Common myeloid progenitor, CD34-positive (primary cell): ENCODE measurements at regions not wholly inside any gene's neighbourhood (a gene's known extent, or its start where the extent isn't known, plus 50 kb on each side); places are given as distances from the start of the nearest gene placed in this dataset.

Experiments
- CTCF ChIA-PET: fragments of 350-600 bp; sonication (Branson Sonifier 250); formaldehyde crosslinking; loops from one replicate; lab custom pipeline; 2021; ENCODE audit warnings: antibody characterized with exemption; lab: Charles Lee
- POLR2A ChIA-PET: fragments of 350-600 bp; sonication (Branson Sonifier 250); formaldehyde crosslinking; loops from one replicate; lab custom pipeline; 2021; ENCODE audit warnings: antibody characterized with exemption; lab: Charles Lee
- DNase-seq, 3 donors: peaks; one replicate each; pipeline versions ENCODE4 v3.0.0 to v3.0.0-alpha.2; 2013
- H3K27ac ChIP-seq, 2 experiments: 1 replicate in 1 of 2; 2 replicates in 1 of 2; pipeline ENCODE4 v1.7.0; 2013; ENCODE audit warnings: inconsistent platforms in 2 of 2, low read length in 2 of 2, mild to moderate bottlenecking in 2 of 2, low read depth in 1 of 2, moderate library complexity in 1 of 2; ENCODE audit not compliant: severe bottlenecking in 2 of 2, insufficient read depth in 1 of 2, poor library complexity in 1 of 2
- H3K27me3 ChIP-seq, 5 experiments: replicated peaks in 2 of 5; 1 replicate in 3 of 5; 2 replicates in 2 of 5; pipeline versions ENCODE4 v1.6.1 to v1.7.0; 2013; ENCODE audit warnings: low read length in 4 of 5, mild to moderate bottlenecking in 2 of 5, moderate library complexity in 2 of 5, inconsistent platforms in 1 of 5; ENCODE audit not compliant: insufficient read depth in 5 of 5, control insufficient read depth in 4 of 5
- H3K36me3 ChIP-seq, 4 experiments: 1 replicate in 2 of 4; 2 replicates in 2 of 4; pipeline versions ENCODE4 v1.6.1 to v1.7.0; 2013; ENCODE audit warnings: low read length in 3 of 4, control low read depth in 1 of 4, mild to moderate bottlenecking in 1 of 4; ENCODE audit not compliant: control insufficient read depth in 4 of 4, insufficient read depth in 4 of 4
- H3K4me1 ChIP-seq, 4 experiments: 1 replicate in 3 of 4; 2 replicates in 1 of 4; pipeline versions ENCODE4 v1.6.1 to v1.7.1; 2013; ENCODE audit warnings: low read length in 3 of 4, mild to moderate bottlenecking in 3 of 4, control low read depth in 1 of 4, inconsistent platforms in 1 of 4, moderate library complexity in 1 of 4; ENCODE audit not compliant: control insufficient read depth in 4 of 4, insufficient read depth in 4 of 4; ENCODE audit errors: control extremely low read depth in 1 of 4
- H3K4me3 ChIP-seq, 7 experiments: 1 replicate in 4 of 7; 2 replicates in 3 of 7; pipeline versions ENCODE4 v1.5.1 to v1.7.0; 2013; ENCODE audit warnings: mild to moderate bottlenecking in 7 of 7, low read length in 6 of 7, moderate library complexity in 6 of 7, inconsistent platforms in 2 of 7, low read depth in 2 of 7, control low read depth in 1 of 7; ENCODE audit not compliant: insufficient read depth in 4 of 7, control insufficient read depth in 1 of 7; ENCODE audit errors: extremely low read depth in 1 of 7
- H3K9me3 ChIP-seq, 5 experiments: 1 replicate in 4 of 5; 2 replicates in 1 of 5; pipeline versions ENCODE4 v1.6.1 to v1.7.1; 2013; ENCODE audit warnings: low read length in 4 of 5, mild to moderate bottlenecking in 2 of 5, inconsistent platforms in 1 of 5, low read depth in 1 of 5, moderate library complexity in 1 of 5; ENCODE audit not compliant: control insufficient read depth in 4 of 5, insufficient read depth in 2 of 5; ENCODE audit errors: control extremely low read depth in 1 of 5
- WGBS: methylation state at CpG from one replicate; pipeline ENCODE4 v1.1.5; 2013; ENCODE audit not compliant: insufficient coverage; 5-methylcytosine and 5-hydroxymethylcytosine counted together

DNA sequence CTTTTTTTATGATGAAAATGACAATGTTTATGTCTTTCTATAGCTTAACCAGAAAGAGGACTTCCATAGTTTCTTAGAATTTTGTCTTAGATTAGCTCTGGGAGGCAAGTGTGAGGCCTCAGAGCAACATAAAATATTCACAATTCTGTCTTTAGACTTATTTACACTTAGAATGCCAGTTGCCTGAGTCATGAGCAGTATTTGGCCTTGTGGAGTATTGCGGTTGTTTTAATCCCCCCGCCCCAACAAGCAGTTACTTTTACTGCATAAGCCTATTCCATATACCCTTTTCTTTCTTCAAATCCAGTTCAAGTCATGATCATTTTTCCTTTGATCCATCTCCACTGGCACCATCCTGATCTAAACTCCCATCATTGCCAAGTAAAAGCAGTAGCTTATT lies 198.0 kb upstream of the EGFLAM start:
- CTCF ChIA-PET: no interaction called here
- Histone ChIP-seq H3K36me3 (no peaks in the 10 kb centered on the region), H3K27ac (no peak overlapping the region), H3K9me3 (peaks cover 0 to 6% (median 2%) of the 10 kb centered on the region in 5 experiments), H3K4me1 (no peaks in the 10 kb centered on the region), H3K4me3 (no peak overlapping the region), H3K27me3 (no peaks in the 10 kb centered on the region)
- POLR2A ChIA-PET: no interaction called here
- WGBS: 100% methylated on average over 1 of the region's 2 CpGs
- DNase-seq: no peak

- POLR2A ChIA-PET: no interaction called here
- no peak for DNase-seq
- Histone ChIP-seq H3K27me3 (no peaks in the 10 kb centered on the region), H3K9me3 (peaks cover 0 to 6% (median 2%) of the 10 kb centered on the region in 5 experiments), H3K4me1 (no peaks in the 10 kb centered on the region), H3K4me3 (no peak overlapping the region), H3K27ac (no peak overlapping the region), H3K36me3 (no peaks in the 10 kb centered on the region)
- WGBS: 100% methylated on average over 1 of the region's 6 CpGs
- CTCF ChIA-PET: interaction anchor here (1.3 kb wide), 1 partner anchor 13 kb away, joined by 3 read pairs; no protein-coding TSS in a partner anchor
Observed at GRCh38 chr5:38059876-38060275, 198.5 kb upstream of the EGFLAM start.

DNA sequence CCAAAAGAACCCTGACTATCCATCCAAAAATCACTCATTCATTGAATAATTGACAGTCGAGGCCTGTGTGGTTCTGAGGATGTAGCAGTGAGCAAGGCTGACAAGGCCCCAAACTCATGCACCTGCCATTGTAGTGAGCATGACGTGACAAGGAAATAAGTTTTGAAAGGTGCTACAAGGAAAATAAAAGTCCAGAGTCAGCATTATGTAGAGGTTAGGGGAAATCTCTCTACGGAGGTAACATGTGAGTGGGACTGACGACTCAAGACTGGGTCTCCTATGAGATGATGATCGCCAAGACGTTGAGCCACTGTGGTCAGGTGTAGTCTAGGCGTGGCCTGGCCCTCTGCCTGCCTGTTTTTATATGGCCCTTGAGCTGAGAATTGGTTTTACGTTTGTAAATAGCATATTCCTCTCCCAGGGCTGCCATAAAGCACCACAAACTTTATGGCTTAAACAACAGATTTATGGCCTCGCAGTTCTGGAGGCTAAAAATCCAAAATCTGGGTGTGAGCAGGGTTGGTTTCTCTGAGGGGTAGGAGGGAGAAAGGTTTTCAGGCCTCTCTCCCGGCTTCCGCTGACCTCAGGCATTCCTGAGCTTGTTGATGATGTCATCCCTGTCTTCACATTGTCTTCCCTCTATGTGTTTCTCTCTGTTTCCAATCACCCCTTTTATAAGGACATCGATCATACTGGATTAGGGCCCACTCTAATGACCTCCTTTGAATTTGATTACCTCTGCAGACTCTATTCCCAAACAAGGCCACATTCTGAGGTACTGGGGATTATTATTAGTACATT lies 206.4 kb upstream of the EGFLAM start:
- no peaks in the 10 kb centered on the region for H3K36me3 ChIP-seq
- H3K4me1 ChIP-seq: no peaks in the 10 kb centered on the region
- WGBS: 97% methylated on average over 8 of the region's 12 CpGs
- H3K4me3 ChIP-seq: no peak overlapping the region
- no peaks in the 10 kb centered on the region for H3K27me3 ChIP-seq
- CTCF ChIA-PET: no interaction called here
- no peak for DNase-seq
- H3K27ac ChIP-seq: no peak overlapping the region
- POLR2A ChIA-PET: no interaction called here
- H3K9me3 ChIP-seq: no peaks in the 10 kb centered on the region

GRCh38 chr5:38048400-38048799 lies 208.6 kb upstream of the GDNF start:
- no peaks in the 10 kb centered on the region for H3K9me3 ChIP-seq
- no peaks in the 10 kb centered on the region for H3K27me3 ChIP-seq
- 100% methylated on average over 2 of the region's 3 CpGs for WGBS
- H3K4me1 ChIP-seq: no peaks in the 10 kb centered on the region
- no peak overlapping the region for H3K27ac ChIP-seq
- no peaks in the 10 kb centered on the region for H3K36me3 ChIP-seq
- no peak overlapping the region for H3K4me3 ChIP-seq
- no peak for DNase-seq
- ChIA-PET POLR2A (no interaction called here), CTCF (interaction anchor here (1.3 to 1.4 kb wide), 2 partner anchors 17 to 41 kb away, joined by 3 read pairs; no protein-coding TSS in a partner anchor)

- DNase-seq: no peak
- CTCF ChIA-PET: interaction anchor here (1.2 kb wide), 1 partner anchor 13 kb away, joined by 3 read pairs; no protein-coding TSS in a partner anchor
- H3K36me3 ChIP-seq: no peaks in the 10 kb centered on the region
- H3K27me3 ChIP-seq: peaks cover 0 to 2% (median 0%) of the 10 kb centered on the region in 5 experiments
- POLR2A ChIA-PET: no interaction called here
- H3K4me3 ChIP-seq: no peak overlapping the region
- WGBS: 97% methylated on average over 7 of the region's 7 CpGs
- H3K27ac ChIP-seq: no peak overlapping the region
- H3K9me3 ChIP-seq: no peaks in the 10 kb centered on the region
- H3K4me1 ChIP-seq: no peaks in the 10 kb centered on the region
Observed at GRCh38 chr5:38046103-38046502, 206.3 kb upstream of the GDNF start.

DNA sequence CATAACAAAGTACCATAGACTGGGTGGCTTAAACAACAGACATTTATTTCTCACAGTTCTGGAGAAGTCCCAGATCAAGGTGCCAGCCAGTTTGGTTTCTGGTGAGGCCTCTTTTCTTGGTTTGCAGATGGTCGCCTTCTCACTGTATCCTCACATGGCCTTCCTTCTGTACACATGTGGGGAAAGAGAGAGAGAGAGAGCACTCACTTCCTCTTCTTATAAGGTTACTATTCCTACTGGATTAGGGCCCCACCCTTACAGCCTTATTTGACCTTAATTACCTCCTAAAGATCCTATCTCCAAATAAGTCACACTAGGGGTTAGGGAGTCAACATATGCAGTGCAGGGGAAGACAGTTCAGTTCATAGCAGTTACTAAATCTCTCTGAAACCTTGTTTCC lies 205.6 kb upstream of the GDNF start:
- CTCF ChIA-PET: no interaction called here
- Histone ChIP-seq H3K4me3 (no peak overlapping the region), H3K27ac (no peak overlapping the region), H3K36me3 (no peaks in the 10 kb centered on the region), H3K27me3 (peaks cover 0 to 2% (median 0%) of the 10 kb centered on the region in 5 experiments), H3K4me1 (no peaks in the 10 kb centered on the region), H3K9me3 (no peaks in the 10 kb centered on the region)
- peak in 1 of 3 donors; percentile 0 for DNase-seq
- POLR2A ChIA-PET: no interaction called here
- WGBS: no CpG with 5 or more reads among the region's 1 CpG

DNA sequence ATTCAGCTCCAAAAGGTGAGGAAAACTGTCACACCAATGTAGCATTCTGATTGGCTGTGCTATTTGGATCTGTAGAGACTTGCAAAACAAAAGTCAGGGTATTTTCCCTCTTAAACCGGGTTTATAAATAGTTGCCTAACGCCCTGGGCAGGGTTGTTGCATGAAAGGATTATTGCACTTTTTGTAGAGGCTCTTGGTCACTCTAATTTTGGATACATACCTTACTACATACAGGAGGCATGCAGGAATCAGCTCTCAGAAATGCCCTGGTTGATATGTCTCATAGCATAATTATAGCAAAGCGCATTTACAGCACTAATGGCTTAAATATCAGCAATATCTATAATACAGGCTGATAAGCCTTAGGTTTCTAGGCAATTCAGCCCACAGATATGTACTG lies 200.0 kb upstream of the GDNF start:
- WGBS: 81% methylated on average over 2 of the region's 3 CpGs
- H3K27ac ChIP-seq: no peak overlapping the region
- H3K36me3 ChIP-seq: no peaks in the 10 kb centered on the region
- no peaks in the 10 kb centered on the region for H3K4me1 ChIP-seq
- DNase-seq: no peak
- H3K27me3 ChIP-seq: peaks cover 0 to 6% (median 0%) of the 10 kb centered on the region in 5 experiments
- H3K4me3 ChIP-seq: no peak overlapping the region
- ChIA-PET POLR2A (no interaction called here), CTCF (no interaction called here)
- H3K9me3 ChIP-seq: no peaks in the 10 kb centered on the region
